ENCODE measurements at regions not wholly inside any gene's neighbourhood (a gene's known extent, or its start where the extent isn't known, plus 50 kb on each side); places are given as distances from the start of the nearest gene placed in this dataset.
A peak's percentile ranks its signal among the peaks of the same experiment; 100 is the strongest.

DNA sequence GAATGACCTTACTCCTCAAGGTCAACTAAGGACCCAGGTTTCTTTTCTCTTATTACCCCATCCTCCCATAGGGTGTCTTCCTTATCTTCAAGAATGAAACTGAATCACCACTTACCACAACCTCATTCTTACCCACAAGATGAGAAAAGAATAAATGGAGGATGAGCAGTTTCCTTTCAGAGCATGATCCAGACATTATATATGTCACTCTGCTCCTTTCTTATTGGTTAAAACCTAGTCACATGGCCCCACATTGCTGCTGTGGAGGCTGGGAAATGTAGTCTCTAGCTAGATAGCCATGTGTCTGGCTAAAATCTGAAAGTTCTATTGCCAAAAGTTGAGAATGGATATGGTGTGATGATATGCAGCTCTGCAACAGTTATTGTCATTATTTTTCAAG is 62.4 kb upstream of the RAI2 start:
- no peak overlapping the region for H3K4me3 Mint-ChIP-seq
- H3K27me3 Mint-ChIP-seq: no peaks in the 10 kb centered on the region
- no peaks in the 10 kb centered on the region for H3K36me3 Mint-ChIP-seq (ENCODE audit: low read depth)
- no peak overlapping the region for H3K27ac Mint-ChIP-seq
- no peak for DNase-seq
- peaks cover 4% of the 10 kb centered on the region for H3K4me1 Mint-ChIP-seq
- H3K9me3 Mint-ChIP-seq: peaks cover 7% of the 10 kb centered on the region
- peak; percentile 63 for ATAC-seq

- H3K27ac Mint-ChIP-seq: no peak overlapping the region
Measured at GRCh38 chrX:17922303-17922702, 61.2 kb upstream of the RAI2 start.

GRCh38 chrX:17919896-17920446 is 58.9 kb upstream of the RAI2 start:
- H3K36me3 Mint-ChIP-seq (ENCODE audit: low read depth): no peaks in the 10 kb centered on the region
- DNase-seq: no peak
- H3K9me3 Mint-ChIP-seq: no peaks in the 10 kb centered on the region
- ATAC-seq: no peak
- no peak overlapping the region for H3K27ac Mint-ChIP-seq
- peaks cover 4% of the 10 kb centered on the region for H3K4me1 Mint-ChIP-seq
- peaks cover 2% of the 10 kb centered on the region for H3K27me3 Mint-ChIP-seq
- no peak overlapping the region for H3K4me3 Mint-ChIP-seq

More at GRCh38 chrX:17922303-17922702, 61.2 kb upstream of the RAI2 start:
- H3K9me3 Mint-ChIP-seq: peaks cover 7% of the 10 kb centered on the region
- ATAC-seq (no peak), DNase-seq (no peak)
- H3K36me3 Mint-ChIP-seq (ENCODE audit: low read depth): no peaks in the 10 kb centered on the region
- peaks cover 4% of the 10 kb centered on the region for H3K4me1 Mint-ChIP-seq
- H3K27me3 Mint-ChIP-seq: no peaks in the 10 kb centered on the region
- no peak overlapping the region for H3K4me3 Mint-ChIP-seq

DNA sequence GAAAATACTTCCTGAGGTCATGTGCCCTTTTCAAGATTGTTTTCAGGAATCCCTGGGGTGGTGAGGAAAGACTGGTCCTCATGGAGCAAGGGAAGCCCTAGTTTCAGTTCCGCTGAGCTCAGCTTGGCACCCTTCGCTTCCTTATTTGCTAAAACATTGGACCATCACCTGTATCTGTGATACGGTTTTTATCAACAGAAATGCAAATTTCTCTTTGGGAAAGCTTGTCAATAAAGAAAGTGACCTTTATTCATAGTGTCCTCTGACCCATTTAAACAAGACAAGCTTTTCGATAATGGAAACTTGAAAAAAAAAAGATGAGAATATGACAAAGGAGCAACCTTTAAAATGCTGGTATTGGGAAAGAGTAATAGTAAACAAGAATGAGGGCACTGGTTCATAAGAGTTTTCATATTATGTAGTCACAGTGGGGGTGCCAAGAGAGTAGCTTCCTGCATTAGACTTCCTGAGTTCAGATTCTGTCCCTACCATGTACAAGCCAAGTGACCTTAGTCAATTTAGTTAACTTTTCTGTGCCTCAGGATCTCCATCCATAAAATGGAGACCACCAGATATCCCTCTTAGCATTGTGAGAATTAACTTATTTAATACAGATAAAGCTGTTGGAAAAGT is 57.0 kb upstream of the RAI2 start:
- ATAC-seq (no peak), DNase-seq (no peak)
- no peaks in the 10 kb centered on the region for H3K4me1 Mint-ChIP-seq
- peaks cover 2% of the 10 kb centered on the region for H3K27me3 Mint-ChIP-seq
- no peaks in the 10 kb centered on the region for H3K36me3 Mint-ChIP-seq (ENCODE audit: low read depth)
- H3K9me3 Mint-ChIP-seq: no peaks in the 10 kb centered on the region
- H3K4me3 Mint-ChIP-seq: no peak overlapping the region
- H3K27ac Mint-ChIP-seq: no peak overlapping the region

- Mint-ChIP-seq H3K27me3 (peaks cover 2% of the 10 kb centered on the region), H3K27ac (no peak overlapping the region), H3K4me1 (no peaks in the 10 kb centered on the region), H3K36me3 (ENCODE audit: low read depth) (peaks cover 2% of the 10 kb centered on the region), H3K9me3 (no peaks in the 10 kb centered on the region), H3K4me3 (no peak overlapping the region)
- DNase-seq (no peak), ATAC-seq (no peak)
Measured at GRCh38 chrX:17913801-17914200, 52.7 kb upstream of the RAI2 start.
